ENCODE measurements at regions not wholly inside any gene's neighbourhood (a gene's known extent, or its start where the extent isn't known, plus 50 kb on each side); places are given as distances from the start of the nearest gene placed in this dataset.

- H3K36me3 ChIP-seq: no peaks in the 10 kb centered on the region
- no peaks in the 10 kb centered on the region for H3K9me3 ChIP-seq
- H3K27ac ChIP-seq: no peak overlapping the region
- no peak overlapping the region for H3K4me3 ChIP-seq
- DNase-seq: no peak
- WGBS, 2 donors (ENCODE audit: low coverage in 1 of 2): 78 to 81% methylated on average over 10 to 11 of the region's 11 CpGs
- intact Hi-C loops (cut with DNase I; ENCODE audit: low total_unique reads): no loop called here
- in situ Hi-C loops (cut with MboI; ENCODE audit: low pct_ligation_motif_present in 1 of 4, low pct_unique_long_range_greater_than_20kb in 1 of 4, low sequenced_read_pairs in 3 of 4): no loop called here
- no peaks in the 10 kb centered on the region for H3K4me1 ChIP-seq
- TF ChIP-seq, protein P1, sequence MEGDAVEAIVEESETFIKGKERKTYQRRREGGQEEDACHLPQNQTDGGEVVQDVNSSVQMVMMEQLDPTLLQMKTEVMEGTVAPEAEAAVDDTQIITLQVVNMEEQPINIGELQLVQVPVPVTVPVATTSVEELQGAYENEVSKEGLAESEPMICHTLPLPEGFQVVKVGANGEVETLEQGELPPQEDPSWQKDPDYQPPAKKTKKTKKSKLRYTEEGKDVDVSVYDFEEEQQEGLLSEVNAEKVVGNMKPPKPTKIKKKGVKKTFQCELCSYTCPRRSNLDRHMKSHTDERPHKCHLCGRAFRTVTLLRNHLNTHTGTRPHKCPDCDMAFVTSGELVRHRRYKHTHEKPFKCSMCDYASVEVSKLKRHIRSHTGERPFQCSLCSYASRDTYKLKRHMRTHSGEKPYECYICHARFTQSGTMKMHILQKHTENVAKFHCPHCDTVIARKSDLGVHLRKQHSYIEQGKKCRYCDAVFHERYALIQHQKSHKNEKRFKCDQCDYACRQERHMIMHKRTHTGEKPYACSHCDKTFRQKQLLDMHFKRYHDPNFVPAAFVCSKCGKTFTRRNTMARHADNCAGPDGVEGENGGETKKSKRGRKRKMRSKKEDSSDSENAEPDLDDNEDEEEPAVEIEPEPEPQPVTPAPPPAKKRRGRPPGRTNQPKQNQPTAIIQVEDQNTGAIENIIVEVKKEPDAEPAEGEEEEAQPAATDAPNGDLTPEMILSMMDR (IDR thresholded peaks at IDR 0.05): no peak
- no peak for TF ChIP-seq POLR2A (IDR thresholded peaks at IDR 0.05)
- TF ChIP-seq POLR2AphosphoS5 (IDR thresholded peaks at IDR 0.05): no peak
- no peak for TF ChIP-seq EP300 (IDR thresholded peaks at IDR 0.05; ENCODE audit: low read depth)
- H3K27me3 ChIP-seq: no peaks in the 10 kb centered on the region
Observed at GRCh38 chr2:15789381-15790062, 150.8 kb upstream of the MYCN start.

DNA sequence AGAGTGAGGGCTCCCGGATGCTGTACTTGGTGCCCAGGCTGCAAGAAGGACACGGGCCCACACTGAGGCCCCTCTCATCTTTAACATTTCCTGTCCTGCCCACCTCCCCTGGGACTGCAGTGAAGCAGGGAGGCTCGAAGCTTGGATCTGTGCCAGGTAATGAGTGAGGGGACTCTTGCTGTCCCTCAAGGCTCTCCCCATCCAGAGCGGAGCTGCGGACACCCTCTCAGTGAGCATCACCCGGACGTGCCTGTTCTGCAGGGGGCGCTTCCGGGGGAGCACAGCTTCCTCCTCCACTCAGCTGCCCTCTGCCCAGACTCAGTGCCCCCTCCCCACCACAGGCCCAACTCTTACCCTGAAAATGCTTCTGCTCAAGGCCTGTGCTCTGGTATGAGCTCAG, 150.0 kb upstream of the MYCN start:
- 83% methylated on average over 8 of the region's 9 CpGs; no CpG with 5 or more reads in 1 of the 2 donors for WGBS, 2 donors (ENCODE audit: low coverage in 1 of 2)
- intact Hi-C loops (cut with DNase I; ENCODE audit: low total_unique reads): no loop called here
- Histone ChIP-seq H3K4me1 (no peaks in the 10 kb centered on the region), H3K9me3 (no peaks in the 10 kb centered on the region), H3K27ac (no peak overlapping the region), H3K36me3 (no peaks in the 10 kb centered on the region), H3K4me3 (no peak overlapping the region), H3K27me3 (no peaks in the 10 kb centered on the region)
- DNase-seq: no peak
- in situ Hi-C loops (cut with MboI; ENCODE audit: low pct_ligation_motif_present in 1 of 4, low pct_unique_long_range_greater_than_20kb in 1 of 4, low sequenced_read_pairs in 3 of 4): no loop called here
- TF ChIP-seq, protein P1 (IDR thresholded peaks at IDR 0.05): no peak
- TF ChIP-seq EP300 (IDR thresholded peaks at IDR 0.05; ENCODE audit: low read depth) (no peak), POLR2AphosphoS5 (IDR thresholded peaks at IDR 0.05) (no peak), POLR2A (IDR thresholded peaks at IDR 0.05) (no peak)

DNA sequence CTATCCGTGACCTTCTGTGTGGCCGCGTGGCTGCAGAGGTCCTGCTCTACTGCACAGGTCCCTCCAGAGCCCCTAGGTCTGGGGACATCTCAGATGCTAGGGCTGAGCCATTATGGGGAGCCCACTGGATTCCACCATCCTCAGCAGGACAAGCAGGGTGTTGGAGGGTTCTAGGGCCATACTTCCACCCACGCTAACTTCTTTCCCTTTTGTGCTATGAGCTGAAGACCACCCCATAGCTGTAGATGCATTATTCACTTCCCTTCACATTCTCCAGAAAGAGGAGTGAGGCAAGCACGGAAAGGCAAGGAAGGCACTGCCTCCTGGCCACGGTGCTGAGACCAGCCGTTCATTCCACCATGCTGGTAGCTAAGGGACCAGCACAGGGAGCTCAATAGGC, 149.5 kb upstream of the MYCN start:
- Histone ChIP-seq H3K27me3 (no peaks in the 10 kb centered on the region), H3K36me3 (no peaks in the 10 kb centered on the region), H3K9me3 (no peaks in the 10 kb centered on the region), H3K27ac (no peak overlapping the region), H3K4me1 (no peaks in the 10 kb centered on the region), H3K4me3 (no peak overlapping the region)
- TF ChIP-seq, protein P1 (IDR thresholded peaks at IDR 0.05): no peak
- no peak for TF ChIP-seq POLR2A (IDR thresholded peaks at IDR 0.05)
- no peak for TF ChIP-seq EP300 (IDR thresholded peaks at IDR 0.05; ENCODE audit: low read depth)
- TF ChIP-seq POLR2AphosphoS5 (IDR thresholded peaks at IDR 0.05): no peak
- intact Hi-C loops (cut with DNase I; ENCODE audit: low total_unique reads): no loop called here
- in situ Hi-C loops (cut with MboI; ENCODE audit: low pct_ligation_motif_present in 1 of 4, low pct_unique_long_range_greater_than_20kb in 1 of 4, low sequenced_read_pairs in 3 of 4): no loop called here
- no peak for DNase-seq
- WGBS, 2 donors (ENCODE audit: low coverage in 1 of 2): 80 to 87% methylated on average over 1 to 7 of the region's 7 CpGs

DNA sequence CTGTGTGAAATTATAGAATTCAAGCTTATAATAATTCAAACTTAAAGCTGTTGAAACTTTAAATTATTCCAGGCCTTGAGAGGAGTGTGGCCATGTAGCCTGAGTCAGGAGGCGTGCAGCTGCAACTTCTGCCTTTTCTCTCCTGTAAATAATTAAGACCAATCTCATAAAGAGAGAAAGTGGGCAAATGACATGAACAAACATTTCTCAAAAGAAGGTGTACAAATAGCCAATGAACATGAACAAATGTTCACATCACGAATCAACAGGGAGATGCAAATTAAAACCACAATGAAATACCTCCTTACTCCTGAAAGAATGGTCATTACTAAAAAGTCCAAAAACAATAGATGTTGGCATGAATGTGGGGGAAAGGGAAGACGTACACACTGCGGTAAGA, 149.1 kb upstream of the MYCN start:
- no peak overlapping the region for H3K4me3 ChIP-seq
- WGBS, 2 donors (ENCODE audit: low coverage in 1 of 2): 84 to 96% methylated on average over 4 of the region's 4 CpGs
- DNase-seq: no peak
- intact Hi-C loops (cut with DNase I; ENCODE audit: low total_unique reads): no loop called here
- no peaks in the 10 kb centered on the region for H3K27me3 ChIP-seq
- no peaks in the 10 kb centered on the region for H3K36me3 ChIP-seq
- TF ChIP-seq POLR2A (IDR thresholded peaks at IDR 0.05) (no peak), POLR2AphosphoS5 (IDR thresholded peaks at IDR 0.05) (no peak), EP300 (IDR thresholded peaks at IDR 0.05; ENCODE audit: low read depth) (no peak)
- TF ChIP-seq, protein P1 (IDR thresholded peaks at IDR 0.05): no peak
- no peaks in the 10 kb centered on the region for H3K9me3 ChIP-seq
- in situ Hi-C loops (cut with MboI; ENCODE audit: low pct_ligation_motif_present in 1 of 4, low pct_unique_long_range_greater_than_20kb in 1 of 4, low sequenced_read_pairs in 3 of 4): no loop called here
- H3K4me1 ChIP-seq: no peaks in the 10 kb centered on the region
- H3K27ac ChIP-seq: no peak overlapping the region

Measured in transverse colon (tissue), 4 donors.